ENCODE measurements at regions not wholly inside any gene's neighbourhood (a gene's known extent, or its start where the extent isn't known, plus 50 kb on each side); places are given as distances from the start of the nearest gene placed in this dataset.

DNA sequence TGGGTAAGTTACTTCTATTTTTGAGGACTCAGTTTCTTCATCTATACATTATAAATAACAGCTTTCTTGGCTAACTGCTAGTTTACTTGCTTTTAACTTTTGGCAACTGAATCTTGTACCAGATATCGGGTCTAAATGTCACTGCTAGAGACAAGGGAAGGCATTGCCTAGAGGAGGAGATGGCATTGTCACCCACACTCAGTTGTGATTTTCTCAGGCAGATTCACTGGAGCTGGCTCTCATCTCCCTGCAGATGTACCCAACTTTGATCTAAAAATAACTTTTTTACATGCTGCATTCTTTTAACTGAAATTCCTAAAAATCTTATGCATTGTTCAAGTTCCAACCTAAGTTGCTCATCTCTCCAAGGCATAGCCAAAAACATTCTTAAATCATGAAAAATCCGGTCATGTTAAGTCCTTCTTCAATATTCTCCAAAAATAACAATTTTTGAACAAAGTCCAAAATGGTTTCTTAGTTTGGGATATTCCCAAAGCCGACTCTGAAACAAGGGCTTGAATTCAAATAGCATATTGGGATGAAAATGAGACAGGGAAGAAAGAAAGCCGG, 469.0 kb upstream of the BOD1L1 start:
- no peak overlapping the region for H3K27ac ChIP-seq
- no peak for TF ChIP-seq Cebpa-rat (IDR thresholded peaks at IDR 0.05)
- H3K4me1 ChIP-seq = no peaks in the 10 kb centered on the region
- H3K9ac ChIP-seq = no peak overlapping the region
- H3K27me3 ChIP-seq = no peaks in the 10 kb centered on the region
- no peaks in the 10 kb centered on the region for H3K36me3 ChIP-seq
- H3K9me3 ChIP-seq (replicated peaks in 1 of 11) = peaks cover 0 to under 1% (median 0%) of the 10 kb centered on the region in 11 experiments; a peak in 1 of 22 replicates
- H3K4me3 ChIP-seq = no peak overlapping the region
- H4K20me1 ChIP-seq = no peaks in the 10 kb centered on the region
- no peak overlapping the region for H3K4me2 ChIP-seq

DNA sequence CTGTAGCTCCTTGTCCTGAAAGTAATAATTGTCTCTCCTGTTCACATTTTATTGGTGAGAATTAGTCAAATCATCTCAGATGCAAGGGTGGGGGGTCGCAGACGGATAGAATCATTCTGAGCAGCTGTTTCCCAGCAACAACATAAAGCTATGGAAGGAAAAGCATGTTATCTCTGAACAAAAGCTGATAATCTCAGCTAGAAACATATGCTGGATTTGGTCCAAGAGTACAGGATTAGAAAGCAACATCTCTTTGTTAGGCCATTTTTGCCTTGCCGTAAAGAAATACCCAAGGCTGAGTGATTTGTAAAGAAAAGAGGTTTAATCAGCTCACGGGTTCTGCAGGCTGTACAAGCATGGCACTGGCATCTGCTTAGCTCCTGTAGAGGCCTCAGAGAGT, 472.8 kb upstream of the BOD1L1 start:
- Histone ChIP-seq H3K4me1 (peaks cover 0 to 7% (median 0%) of the 10 kb centered on the region in 10 experiments; a peak in 2 of 20 replicates), H3K36me3 (no peaks in the 10 kb centered on the region), H4K20me1 (no peaks in the 10 kb centered on the region), H3K4me2 (no peak overlapping the region), H3K9ac (no peak overlapping the region), H3K27ac (no peak overlapping the region), H3K4me3 (no peak overlapping the region), H3K27me3 (no peaks in the 10 kb centered on the region), H3K9me3 (replicated peaks in 1 of 11) (no peaks in the 10 kb centered on the region; a peak in 1 of 22 replicates)
- TF ChIP-seq Cebpa-rat (IDR thresholded peaks at IDR 0.05) = no peak

DNA sequence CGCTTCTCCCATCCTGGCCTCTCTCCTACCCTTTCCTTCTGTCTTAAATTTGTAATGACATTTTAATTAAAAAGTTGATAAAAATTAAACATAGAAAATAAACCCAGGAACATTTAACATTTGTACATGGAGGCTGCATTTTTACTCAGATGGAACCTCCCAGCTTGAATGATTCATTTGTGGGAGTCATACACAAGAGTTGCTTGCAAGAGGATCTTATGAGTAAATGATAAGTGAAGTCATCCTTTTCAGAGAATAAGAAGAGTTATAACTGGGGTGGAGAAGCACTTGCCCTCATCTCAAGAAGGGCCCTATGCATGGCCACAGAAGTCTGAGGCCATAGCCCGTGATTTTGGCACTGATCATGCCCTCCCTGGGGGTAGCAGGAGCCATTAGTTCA, 482.9 kb upstream of the BOD1L1 start:
- Histone ChIP-seq H3K36me3 (no peaks in the 10 kb centered on the region), H3K9ac (no peak overlapping the region), H3K4me1 (peaks cover 0 to 12% (median 2%) of the 10 kb centered on the region in 10 experiments; a peak in 8 of 20 replicates), H3K27me3 (no peaks in the 10 kb centered on the region), H3K9me3 (replicated peaks in 1 of 11) (peaks cover 9 to 34% (median 18%) of the 10 kb centered on the region in 11 experiments; a peak in 20 of 22 replicates), H4K20me1 (no peaks in the 10 kb centered on the region), H3K4me3 (no peak overlapping the region), H3K27ac (no peak overlapping the region), H3K4me2 (peak overlapping the region in 1 of 11 experiments; percentile 17; a peak in 1 of 22 replicates)
- TF ChIP-seq Cebpa-rat (IDR thresholded peaks at IDR 0.05) = no peak

DNA sequence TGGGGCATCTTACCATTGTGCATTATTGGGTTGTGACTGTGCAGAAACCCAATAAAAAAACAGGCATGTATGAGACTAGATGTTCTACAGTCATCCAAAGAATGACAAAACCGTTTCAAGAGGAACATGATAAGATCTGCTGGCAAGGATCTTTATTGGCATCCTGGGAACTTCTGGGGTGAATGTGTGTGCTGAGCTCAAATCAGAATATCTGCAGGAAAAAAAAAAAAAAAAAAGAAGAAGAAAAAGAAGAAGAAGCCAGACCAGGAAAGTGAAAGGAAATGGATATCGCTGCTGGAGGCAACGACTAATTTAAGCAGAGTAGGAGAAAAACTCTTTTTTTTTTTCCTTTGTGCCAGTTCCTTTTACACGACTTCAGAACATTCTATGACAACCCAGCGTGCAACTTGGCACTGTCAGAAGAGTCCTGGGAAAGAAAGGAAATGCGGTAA, 484.2 kb upstream of the BOD1L1 start:
- TF ChIP-seq Cebpa-rat (IDR thresholded peaks at IDR 0.05) = no peak

DNA sequence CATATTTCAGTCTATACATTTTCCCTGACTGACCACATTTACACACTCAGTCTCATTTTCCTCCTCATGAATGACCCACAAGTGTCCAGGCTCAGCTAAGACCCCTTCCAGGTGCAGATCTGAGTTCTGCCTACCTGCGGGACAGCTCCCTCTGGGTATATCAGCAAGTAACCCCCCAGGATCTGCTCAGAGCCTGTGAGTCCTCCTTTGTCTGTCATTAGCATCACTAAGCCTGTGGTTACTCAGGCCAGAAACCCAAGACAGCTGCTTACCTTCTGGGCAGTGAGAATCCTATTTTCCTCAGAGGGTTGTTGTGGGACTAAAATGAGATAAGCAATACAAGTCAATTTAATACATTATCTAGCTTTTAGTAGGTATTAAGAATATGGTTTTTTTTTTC, 487.6 kb upstream of the BOD1L1 start:
- no peaks in the 10 kb centered on the region for H3K27me3 ChIP-seq
- peaks cover 0 to 20% (median 4%) of the 10 kb centered on the region in 10 experiments; a peak in 10 of 20 replicates for H3K4me1 ChIP-seq
- no peaks in the 10 kb centered on the region for H4K20me1 ChIP-seq
- TF ChIP-seq Cebpa-rat (IDR thresholded peaks at IDR 0.05) = no peak
- no peaks in the 10 kb centered on the region for H3K9me3 ChIP-seq (replicated peaks in 1 of 11)
- H3K27ac ChIP-seq = no peak overlapping the region
- H3K4me3 ChIP-seq = no peak overlapping the region
- no peak overlapping the region for H3K4me2 ChIP-seq
- no peaks in the 10 kb centered on the region for H3K36me3 ChIP-seq
- no peak overlapping the region for H3K9ac ChIP-seq

More for the DNA sequence above, 484.2 kb upstream of the BOD1L1 start:
- Histone ChIP-seq H3K4me3 (no peak overlapping the region), H3K36me3 (no peaks in the 10 kb centered on the region), H3K27me3 (no peaks in the 10 kb centered on the region), H3K9ac (no peak overlapping the region), H3K9me3 (replicated peaks in 1 of 11) (peaks cover 5 to 22% (median 10%) of the 10 kb centered on the region in 11 experiments; a peak in 18 of 22 replicates), H3K4me2 (peak overlapping the region in 5 of 11 experiments; percentile 16 to 77 (median 60); a peak in 6 of 22 replicates), H3K4me1 (peaks cover 0 to 12% (median 2%) of the 10 kb centered on the region in 10 experiments; a peak in 8 of 20 replicates), H3K27ac (no peak overlapping the region), H4K20me1 (no peaks in the 10 kb centered on the region)

DNA sequence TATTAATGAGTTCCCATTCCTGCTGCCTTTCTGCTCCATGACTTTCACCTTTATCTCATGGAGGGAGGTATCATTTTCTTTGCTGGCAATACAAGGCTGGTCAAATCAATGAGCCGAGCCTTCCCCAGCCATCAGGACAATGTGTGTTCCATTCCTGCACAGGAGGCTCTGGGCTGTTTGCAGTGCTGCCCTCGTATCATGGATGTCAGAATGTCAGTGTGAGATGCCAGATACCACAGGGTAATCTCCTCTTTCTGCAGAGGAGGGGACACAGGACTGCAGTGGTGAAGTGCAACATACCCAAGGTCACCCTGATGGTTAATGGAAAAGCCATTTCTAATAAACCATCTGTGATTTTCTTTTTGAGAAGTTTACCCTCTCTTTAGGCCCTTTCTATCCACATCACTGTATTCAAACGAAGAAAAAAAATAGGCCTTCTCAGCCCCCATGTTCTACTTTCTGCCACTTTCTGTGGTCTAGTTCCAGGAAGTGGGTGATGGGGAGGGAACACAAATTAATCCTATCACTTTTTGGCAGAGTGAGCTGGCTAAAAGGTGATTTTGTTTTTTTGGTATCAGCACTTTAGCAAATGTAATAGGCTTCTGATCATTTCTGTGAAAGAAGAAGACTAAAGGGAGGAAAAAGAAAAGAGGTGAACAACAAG, 490.2 kb upstream of the BOD1L1 start:
- Histone ChIP-seq H3K9me3 (replicated peaks in 1 of 11) (peaks cover 0 to 7% (median 0%) of the 10 kb centered on the region in 11 experiments; a peak in 1 of 22 replicates), H3K4me1 (peaks cover 0 to 10% (median 3%) of the 10 kb centered on the region in 10 experiments; a peak in 10 of 20 replicates), H3K9ac (no peak overlapping the region), H3K4me2 (peak overlapping the region in 4 of 11 experiments; percentile 3 to 44 (median 36); a peak in 6 of 22 replicates), H3K27me3 (no peaks in the 10 kb centered on the region), H3K36me3 (no peaks in the 10 kb centered on the region), H3K4me3 (no peak overlapping the region), H3K27ac (no peak overlapping the region), H4K20me1 (no peaks in the 10 kb centered on the region)
- TF ChIP-seq Cebpa-rat (IDR thresholded peaks at IDR 0.05) = no peak

DNA sequence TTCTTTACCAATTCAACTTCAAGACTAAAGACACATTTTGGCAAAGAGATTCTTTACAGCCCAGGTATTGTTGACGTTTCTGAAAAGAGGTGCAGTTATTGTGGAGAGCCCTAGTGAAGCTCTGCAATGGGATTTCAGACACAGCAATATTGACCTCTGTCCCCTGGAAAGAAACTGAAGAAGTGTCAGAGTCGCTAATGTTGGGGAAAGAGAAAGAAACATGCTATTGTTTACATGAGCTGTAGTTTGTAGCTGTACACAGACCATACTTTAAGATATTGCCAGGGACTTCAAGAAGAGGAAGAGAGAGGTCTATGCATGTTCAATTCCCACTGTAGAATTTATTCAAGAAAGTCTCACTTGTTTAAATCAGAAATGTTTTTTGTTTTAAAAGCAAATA, 497.3 kb upstream of the BOD1L1 start:
- no peak for TF ChIP-seq Cebpa-rat (IDR thresholded peaks at IDR 0.05)
- no peak overlapping the region for H3K4me3 ChIP-seq
- no peaks in the 10 kb centered on the region for H4K20me1 ChIP-seq
- H3K27ac ChIP-seq = peak overlapping the region in 10 of 11 experiments; percentile 15 to 89 (median 76); a peak in 19 of 22 replicates
- peak overlapping the region in 8 of 11 experiments; percentile 32 to 79 (median 58); a peak in 15 of 22 replicates for H3K4me2 ChIP-seq
- peaks cover 0 to 50% (median 23%) of the 10 kb centered on the region in 10 experiments; a peak in 15 of 20 replicates for H3K4me1 ChIP-seq
- no peaks in the 10 kb centered on the region for H3K27me3 ChIP-seq
- peak overlapping the region in 4 of 11 experiments; percentile 4 to 49 (median 46); a peak in 7 of 22 replicates for H3K9ac ChIP-seq
- H3K36me3 ChIP-seq = no peaks in the 10 kb centered on the region
- H3K9me3 ChIP-seq (replicated peaks in 1 of 11) = peaks cover 0 to 42% (median 0%) of the 10 kb centered on the region in 11 experiments; a peak in 5 of 22 replicates

DNA sequence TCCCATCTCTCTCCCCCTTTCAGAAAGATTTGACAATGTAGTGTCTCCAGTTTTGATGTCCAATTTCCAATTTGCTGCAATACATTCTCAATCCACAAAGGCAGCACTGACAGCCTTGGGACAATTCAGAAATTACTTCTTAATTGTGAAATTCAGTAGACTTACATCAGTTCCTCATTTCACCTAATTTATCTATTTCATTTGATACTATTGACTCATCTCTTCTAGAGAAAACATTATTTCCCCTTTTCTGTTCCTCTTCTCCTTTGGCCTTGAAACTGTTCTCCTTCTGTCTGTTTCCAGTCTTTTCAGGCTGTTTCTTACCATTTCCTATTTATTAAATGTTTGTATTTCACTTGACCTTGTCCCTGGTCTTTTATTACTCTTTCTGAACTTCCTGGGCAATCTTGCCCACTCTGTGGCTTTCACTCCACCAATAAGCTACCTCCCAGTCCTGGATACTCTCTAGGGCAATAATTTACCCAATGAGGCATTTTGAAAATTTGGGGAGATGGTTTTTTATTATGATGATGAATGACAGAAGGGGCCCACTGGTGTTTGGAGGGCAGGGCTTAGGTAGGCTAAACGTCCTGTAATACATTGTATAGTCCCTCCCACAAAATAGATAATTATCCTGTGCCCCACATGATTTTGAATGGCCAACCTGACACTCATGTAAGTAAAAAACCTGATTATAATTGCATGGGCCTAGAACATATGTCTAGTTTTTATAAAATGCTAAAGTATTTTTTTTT, 498.0 kb upstream of the BOD1L1 start:
- peak overlapping the region; percentile 9 to 89 (median 76); a peak in 20 of 22 replicates for H3K27ac ChIP-seq
- H3K9ac ChIP-seq = peak overlapping the region in 6 of 11 experiments; percentile 22 to 68 (median 54); a peak in 10 of 22 replicates
- H4K20me1 ChIP-seq = no peaks in the 10 kb centered on the region
- H3K36me3 ChIP-seq = no peaks in the 10 kb centered on the region
- H3K27me3 ChIP-seq = no peaks in the 10 kb centered on the region
- H3K4me1 ChIP-seq = peaks cover 0 to 50% (median 23%) of the 10 kb centered on the region in 10 experiments; a peak in 15 of 20 replicates
- H3K4me3 ChIP-seq = no peak overlapping the region
- peak overlapping the region in 9 of 11 experiments; percentile 15 to 79 (median 63); a peak in 17 of 22 replicates for H3K4me2 ChIP-seq
- peak in 4 of 11 experiments; percentile 63 to 94 (median 82); a peak in 8 of 22 replicates for TF ChIP-seq Cebpa-rat (IDR thresholded peaks at IDR 0.05)
- peaks cover 0 to 42% (median 0%) of the 10 kb centered on the region in 11 experiments; a peak in 5 of 22 replicates for H3K9me3 ChIP-seq (replicated peaks in 1 of 11)

Measured in BLaER1 treated with 17β-estradiol and CSF1 and Interleukin-3, amounts not matched to agents 10 nM and 100 nM (cell line).